ENCODE measurements at regions not wholly inside any gene's neighbourhood (a gene's known extent, or its start where the extent isn't known, plus 50 kb on each side); places are given as distances from the start of the nearest gene placed in this dataset.

DNA sequence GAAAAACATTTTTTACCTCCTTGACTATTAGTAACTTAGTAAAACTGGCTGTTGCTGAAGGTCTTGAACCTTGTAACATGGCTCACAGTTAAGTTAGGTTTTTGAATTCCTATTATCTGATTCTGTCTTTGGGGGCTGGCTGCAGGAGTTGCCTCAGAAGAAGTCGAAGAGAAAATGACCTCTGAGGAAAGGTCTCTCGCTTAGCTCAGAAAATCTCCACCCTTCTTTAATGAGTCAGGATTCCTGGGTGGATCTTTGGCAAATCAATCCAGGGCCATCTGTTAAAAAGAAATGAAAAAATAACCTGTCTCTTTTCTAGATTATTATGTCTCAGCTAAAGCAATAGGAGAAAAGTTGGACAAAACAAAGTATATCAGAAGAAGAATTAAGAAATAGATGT lies 267.8 kb upstream of the SEMA3C start:
- H3K4me3 ChIP-seq (ENCODE audit: control insufficient read depth in 2 of 3, extremely low read depth in 1 of 3, insufficient read depth in 2 of 3, low read depth in 1 of 3, low read length in 3 of 3) = no peak overlapping the region
- no peaks in the 10 kb centered on the region for H3K27me3 ChIP-seq (ENCODE audit: control insufficient read depth, extremely low read depth, insufficient read depth, low read length)
- peaks cover 13% of the 10 kb centered on the region for H3K4me1 ChIP-seq (ENCODE audit: control insufficient read depth, extremely low read depth, insufficient read depth, low read length)
- H3K27ac ChIP-seq (ENCODE audit: control insufficient read depth, insufficient read depth, low read length) = no peak overlapping the region
- no peaks in the 10 kb centered on the region for H4K20me1 ChIP-seq (ENCODE audit: control insufficient read depth, extremely low read depth, insufficient read depth, low read length)
- no peak overlapping the region for H2AFZ ChIP-seq (ENCODE audit: control insufficient read depth, low read length)
- H3K9me1 ChIP-seq (ENCODE audit: control insufficient read depth, extremely low read depth, insufficient read depth, low read length) = no peaks in the 10 kb centered on the region
- dilution Hi-C loops (cut with MboI; ENCODE audit: extremely low pct_ligation_motif_present, low sequenced_read_pairs) = no loop called here
- no peaks in the 10 kb centered on the region for H3K79me2 ChIP-seq (ENCODE audit: control insufficient read depth, insufficient read depth, low read length)
- TF ChIP-seq CTCF (optimal IDR thresholded peaks at IDR 0.05 in 1 of 3, IDR thresholded peaks at IDR 0.05 in 1 of 3, conservative IDR thresholded peaks at IDR 0.05 in 1 of 3; ENCODE audit: extremely low read depth in 1 of 3, insufficient read depth in 2 of 3, low read length in 3 of 3) (no peak), EZH2 (IDR thresholded peaks at IDR 0.05; ENCODE audit: low read length) (no peak)
- DNase-seq (ENCODE audit: low read depth, low spot score) (no peak), FAIRE-seq (no peak)
- no peak overlapping the region for H3K4me2 ChIP-seq (ENCODE audit: control insufficient read depth, extremely low read depth, insufficient read depth, low read depth, low read length)
- no peaks in the 10 kb centered on the region for H3K9me3 ChIP-seq (ENCODE audit: control insufficient read depth, low read depth, low read length)
- H3K9ac ChIP-seq (ENCODE audit: control insufficient read depth, extremely low read depth, insufficient read depth, low read length) = no peak overlapping the region
- H3K36me3 ChIP-seq (ENCODE audit: control insufficient read depth in 2 of 2, extremely low read depth in 1 of 2, insufficient read depth in 2 of 2, low read length in 2 of 2) = no peaks in the 10 kb centered on the region

DNA sequence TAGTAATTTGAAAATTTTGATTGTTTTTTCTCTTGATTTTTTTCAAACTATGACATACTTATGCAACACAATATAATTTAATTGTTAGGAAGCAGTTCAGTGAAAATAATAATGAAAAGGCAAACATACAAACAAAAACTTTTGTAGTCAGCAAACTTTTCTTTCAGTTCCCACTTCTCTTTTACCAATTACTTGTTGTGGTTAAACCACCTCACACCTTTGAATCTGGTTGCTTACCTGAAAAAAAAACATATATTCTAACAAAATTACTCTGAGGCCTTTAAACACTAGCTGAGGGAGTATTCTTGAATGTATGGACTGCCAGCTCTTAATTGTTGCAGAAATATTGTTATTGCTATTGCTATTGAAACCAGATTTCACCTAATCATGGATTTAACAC lies 266.2 kb upstream of the SEMA3C start:
- FAIRE-seq = no peak
- TF ChIP-seq EZH2 (IDR thresholded peaks at IDR 0.05; ENCODE audit: low read length) (no peak), CTCF (optimal IDR thresholded peaks at IDR 0.05 in 1 of 3, IDR thresholded peaks at IDR 0.05 in 1 of 3, conservative IDR thresholded peaks at IDR 0.05 in 1 of 3; ENCODE audit: extremely low read depth in 1 of 3, insufficient read depth in 2 of 3, low read length in 3 of 3) (no peak)
- no peak overlapping the region for H2AFZ ChIP-seq (ENCODE audit: control insufficient read depth, low read length)
- no peaks in the 10 kb centered on the region for H3K36me3 ChIP-seq (ENCODE audit: control insufficient read depth in 2 of 2, extremely low read depth in 1 of 2, insufficient read depth in 2 of 2, low read length in 2 of 2)
- H3K27me3 ChIP-seq (ENCODE audit: control insufficient read depth, extremely low read depth, insufficient read depth, low read length) = no peaks in the 10 kb centered on the region
- H3K9me3 ChIP-seq (ENCODE audit: control insufficient read depth, low read depth, low read length) = no peaks in the 10 kb centered on the region
- no peak overlapping the region for H3K4me3 ChIP-seq (ENCODE audit: control insufficient read depth in 2 of 3, extremely low read depth in 1 of 3, insufficient read depth in 2 of 3, low read depth in 1 of 3, low read length in 3 of 3)
- H3K4me2 ChIP-seq (ENCODE audit: control insufficient read depth, extremely low read depth, insufficient read depth, low read depth, low read length) = no peak overlapping the region
- dilution Hi-C loops (cut with MboI; ENCODE audit: extremely low pct_ligation_motif_present, low sequenced_read_pairs) = no loop called here
- no peaks in the 10 kb centered on the region for H3K79me2 ChIP-seq (ENCODE audit: control insufficient read depth, insufficient read depth, low read length)
- H4K20me1 ChIP-seq (ENCODE audit: control insufficient read depth, extremely low read depth, insufficient read depth, low read length) = no peaks in the 10 kb centered on the region
- H3K4me1 ChIP-seq (ENCODE audit: control insufficient read depth, extremely low read depth, insufficient read depth, low read length) = peaks cover 3% of the 10 kb centered on the region
- H3K9me1 ChIP-seq (ENCODE audit: control insufficient read depth, extremely low read depth, insufficient read depth, low read length) = no peaks in the 10 kb centered on the region
- no peak for DNase-seq (ENCODE audit: low read depth, low spot score)
- no peak overlapping the region for H3K27ac ChIP-seq (ENCODE audit: control insufficient read depth, insufficient read depth, low read length)
- no peak overlapping the region for H3K9ac ChIP-seq (ENCODE audit: control insufficient read depth, extremely low read depth, insufficient read depth, low read length)
